Smooth muscle cell (in vitro differentiated cells): ENCODE measurements at regions not wholly inside any gene's neighbourhood (a gene's known extent, or its start where the extent isn't known, plus 50 kb on each side); places are given as distances from the start of the nearest gene placed in this dataset.

Source experiments
- DNase-seq: peaks from one replicate; lab custom pipeline; 2025; ENCODE audit not compliant: unreplicated experiment; lab: John Stamatoyannopoulos, UW
- H2AFZ ChIP-seq: fragments of 200-600 bp; sonication (generic); 2 replicates; pipeline ENCODE4 v1.6.0; 2016; ENCODE audit warnings: antibody characterized with exemption, low read depth, mild to moderate bottlenecking
- H3F3A ChIP-seq: fragments of 200-600 bp; sonication (generic); 2 replicates; pipeline ENCODE4 v1.6.0; 2017; ENCODE audit warnings: antibody characterized with exemption, low read depth
- H3K27ac ChIP-seq: fragments of 200-600 bp; sonication (generic); 2 replicates; pipeline ENCODE4 v1.5.1; 2016; ENCODE audit warnings: low read depth, mild to moderate bottlenecking
- H3K27me3 ChIP-seq: fragments of 200-600 bp; sonication (generic); 2 replicates; pipeline ENCODE4 v1.6.1; 2016; ENCODE audit warnings: low read depth, mild to moderate bottlenecking
- H3K36me3 ChIP-seq: fragments of 200-600 bp; sonication (generic); 2 replicates; pipeline ENCODE4 v1.5.1; 2016; ENCODE audit warnings: low read depth
- H3K4me1 ChIP-seq: fragments of 200-600 bp; sonication (generic); 2 replicates; pipeline ENCODE4 v1.5.1; 2016; ENCODE audit warnings: low read depth
- H3K4me2 ChIP-seq: fragments of 200-600 bp; sonication (generic); 2 replicates; pipeline ENCODE4 v1.6.0; 2016; ENCODE audit warnings: mild to moderate bottlenecking
- H3K4me3 ChIP-seq: fragments of 200-600 bp; sonication (generic); 2 replicates; pipeline ENCODE4 v1.5.1; 2016; ENCODE audit warnings: mild to moderate bottlenecking
- H3K79me2 ChIP-seq: fragments of 200-600 bp; sonication (generic); 2 replicates; pipeline ENCODE4 v1.6.0; 2016; ENCODE audit warnings: low read depth, mild to moderate bottlenecking
- H3K9ac ChIP-seq: fragments of 200-600 bp; sonication (generic); 2 replicates; pipeline ENCODE4 v1.6.0; 2016; ENCODE audit warnings: low read depth
- H3K9me3 ChIP-seq: fragments of 200-600 bp; sonication (generic); replicated peaks from 2 replicates; pipeline ENCODE4 v1.5.1; 2016; ENCODE audit warnings: low read depth
- H4K20me1 ChIP-seq: fragments of 200-600 bp; sonication (generic); 2 replicates; pipeline ENCODE4 v1.6.0; 2016; ENCODE audit warnings: low read depth
- CTCF ChIP-seq: fragments of 200-600 bp; sonication (generic); IDR thresholded peaks from 2 replicates; pipeline ENCODE4 v1.5.1; 2017; ENCODE audit warnings: borderline replicate concordance, mild to moderate bottlenecking, antibody characterized with exemption; ENCODE audit not compliant: insufficient read depth, poor library complexity, severe bottlenecking
- WGBS: methylation state at CpG from one replicate; pipeline ENCODE4 v1.1.7; 2016; ENCODE audit warnings: low lambda C conversion rate; 5-methylcytosine and 5-hydroxymethylcytosine counted together

- Histone ChIP-seq H3K79me2 (no peaks in the 10 kb centered on the region), H3K4me2 (no peak overlapping the region), H3K36me3 (no peaks in the 10 kb centered on the region), H3K4me1 (no peaks in the 10 kb centered on the region), H3K9me3 (no peaks in the 10 kb centered on the region), H4K20me1 (no peaks in the 10 kb centered on the region), H2AFZ (no peak overlapping the region), H3K4me3 (no peak overlapping the region), H3K9ac (no peak overlapping the region), H3K27me3 (no peaks in the 10 kb centered on the region), H3F3A (no peaks in the 10 kb centered on the region), H3K27ac (no peak overlapping the region)
- no peak for TF ChIP-seq CTCF
- no peak for DNase-seq
These were observed 208.1 kb upstream of the CADM1 start for GRCh38 chr11:115712296-115712695.

- Histone ChIP-seq H3K27ac (no peak overlapping the region), H3K36me3 (no peaks in the 10 kb centered on the region), H3K79me2 (no peaks in the 10 kb centered on the region), H3K4me1 (no peaks in the 10 kb centered on the region), H2AFZ (no peak overlapping the region), H3K27me3 (no peaks in the 10 kb centered on the region), H3K9ac (no peak overlapping the region), H3K4me3 (no peak overlapping the region), H4K20me1 (no peaks in the 10 kb centered on the region), H3F3A (peaks cover 6% of the 10 kb centered on the region), H3K4me2 (no peak overlapping the region), H3K9me3 (no peaks in the 10 kb centered on the region)
- DNase-seq = no peak
- TF ChIP-seq CTCF = no peak
- 95% methylated on average over 20 of the region's 20 CpGs for WGBS
These were observed 206.8 kb upstream of the CADM1 start for GRCh38 chr11:115710980-115711379.

GRCh38 chr11:115710426-115710825, 206.2 kb upstream of the CADM1 start:
- H3K36me3 ChIP-seq = no peaks in the 10 kb centered on the region
- no peak for DNase-seq
- no peaks in the 10 kb centered on the region for H3K79me2 ChIP-seq
- H3K4me2 ChIP-seq = no peak overlapping the region
- H3F3A ChIP-seq = peaks cover 6% of the 10 kb centered on the region
- H3K27me3 ChIP-seq = no peaks in the 10 kb centered on the region
- no peak overlapping the region for H2AFZ ChIP-seq
- TF ChIP-seq CTCF = no peak
- H3K27ac ChIP-seq = no peak overlapping the region
- no peaks in the 10 kb centered on the region for H3K4me1 ChIP-seq
- 88% methylated on average over 5 of the region's 5 CpGs for WGBS
- H3K9ac ChIP-seq = no peak overlapping the region
- H3K4me3 ChIP-seq = no peak overlapping the region
- H3K9me3 ChIP-seq = no peaks in the 10 kb centered on the region
- H4K20me1 ChIP-seq = no peaks in the 10 kb centered on the region

- H3K9me3 ChIP-seq = no peaks in the 10 kb centered on the region
- no peaks in the 10 kb centered on the region for H3K79me2 ChIP-seq
- H3K4me3 ChIP-seq = no peak overlapping the region
- H3K27ac ChIP-seq = no peak overlapping the region
- H3K27me3 ChIP-seq = no peaks in the 10 kb centered on the region
- no peak overlapping the region for H3K4me2 ChIP-seq
- H3F3A ChIP-seq = peaks cover 6% of the 10 kb centered on the region
- 83% methylated on average over 6 of the region's 8 CpGs for WGBS
- no peak overlapping the region for H3K9ac ChIP-seq
- no peaks in the 10 kb centered on the region for H3K36me3 ChIP-seq
- H2AFZ ChIP-seq = no peak overlapping the region
- no peak for TF ChIP-seq CTCF
- no peak for DNase-seq
- no peaks in the 10 kb centered on the region for H3K4me1 ChIP-seq
- no peaks in the 10 kb centered on the region for H4K20me1 ChIP-seq
These were observed 205.1 kb upstream of the CADM1 start for GRCh38 chr11:115709297-115709696.
